ENCODE measurements at regions not wholly inside any gene's neighbourhood (a gene's known extent, or its start where the extent isn't known, plus 50 kb on each side); places are given as distances from the start of the nearest gene placed in this dataset.
"Not testable (repeated sequence)": the region's sequence is repeated elsewhere in the genome, so short reads cannot be mapped to it uniquely, and the experiment has no call there.

- no peak for DNase-seq
These were observed 85.4 kb upstream of the MED13 start for GRCh38 chr17:62150471-62150870.

GRCh38 chr17:62149961-62150360 is 84.9 kb upstream of the MED13 start:
- no peak for DNase-seq

- no peak for DNase-seq
These were observed 82.2 kb upstream of the MED13 start for GRCh38 chr17:62147284-62147683.

- DNase-seq: no peak
These were observed 75.8 kb upstream of the MED13 start for GRCh38 chr17:62140836-62141235.

- no peak for DNase-seq
These were observed 75.3 kb upstream of the MED13 start for GRCh38 chr17:62140376-62140775.

GRCh38 chr17:62139690-62140354 is 74.7 kb upstream of the MED13 start:
- not testable (repeated sequence) for DNase-seq

GRCh38 chr17:62139141-62139540 is 74.1 kb upstream of the MED13 start:
- no peak for DNase-seq

- not testable (repeated sequence) for DNase-seq
These were observed 73.6 kb upstream of the MED13 start for GRCh38 chr17:62138676-62139121.

GRCh38 chr17:62137734-62138624 is 72.9 kb upstream of the MED13 start:
- not testable (repeated sequence) for DNase-seq

- DNase-seq: not testable (repeated sequence)
These were observed 72.1 kb upstream of the MED13 start for GRCh38 chr17:62137013-62137733.

- no peak for DNase-seq
These were observed 70.7 kb upstream of the MED13 start for GRCh38 chr17:62135742-62136141.

GRCh38 chr17:62135096-62135495 is 70.0 kb upstream of the MED13 start:
- DNase-seq: not testable (repeated sequence)

GRCh38 chr17:62134397-62134796 is 69.3 kb upstream of the MED13 start:
- DNase-seq: no peak

GRCh38 chr17:62131271-62131670 is 66.2 kb upstream of the MED13 start:
- not testable (repeated sequence) for DNase-seq

- no peak for DNase-seq
These were observed 65.7 kb upstream of the MED13 start for GRCh38 chr17:62130739-62131138.

- DNase-seq: no peak
These were observed 61.2 kb upstream of the MED13 start for GRCh38 chr17:62126292-62126691.

GRCh38 chr17:62125307-62125706 is 60.2 kb upstream of the MED13 start:
- DNase-seq: no peak

- no peak for DNase-seq
These were observed 56.1 kb upstream of the MED13 start for GRCh38 chr17:62121025-62121730.

GRCh38 chr17:62119373-62119772 is 54.3 kb upstream of the MED13 start:
- DNase-seq: no peak

Data from suppressor macrophage (primary cell).